ENCODE measurements at regions not wholly inside any gene's neighbourhood (a gene's known extent, or its start where the extent isn't known, plus 50 kb on each side); places are given as distances from the start of the nearest gene placed in this dataset.

GRCh38 chr12:41910578-41911320 is 233.9 kb downstream of the GXYLT1 start:
- H3K4me1 Mint-ChIP-seq (ENCODE audit: unreplicated experiment), result peaks cover 4% of the 10 kb centered on the region
- DNase-seq (ENCODE audit: low spot score), result no peak
- no peaks in the 10 kb centered on the region for H3K27me3 Mint-ChIP-seq (ENCODE audit: unreplicated experiment)
- no peaks in the 10 kb centered on the region for H3K36me3 Mint-ChIP-seq (ENCODE audit: low read depth, unreplicated experiment)
- no peak overlapping the region for H3K27ac Mint-ChIP-seq (ENCODE audit: unreplicated experiment)
- no peaks in the 10 kb centered on the region for H3K9me3 Mint-ChIP-seq (ENCODE audit: unreplicated experiment)
- TF ChIP-seq CTCF (IDR thresholded peaks at IDR 0.05; ENCODE audit: unreplicated experiment), result no peak
- H3K4me3 Mint-ChIP-seq (ENCODE audit: unreplicated experiment), result no peak overlapping the region

GRCh38 chr12:41908206-41908605 is 236.5 kb downstream of the GXYLT1 start:
- Mint-ChIP-seq H3K36me3 (ENCODE audit: low read depth, unreplicated experiment) (no peaks in the 10 kb centered on the region), H3K9me3 (ENCODE audit: unreplicated experiment) (no peaks in the 10 kb centered on the region), H3K27me3 (ENCODE audit: unreplicated experiment) (no peaks in the 10 kb centered on the region), H3K27ac (ENCODE audit: unreplicated experiment) (no peak overlapping the region), H3K4me1 (ENCODE audit: unreplicated experiment) (peaks cover 10% of the 10 kb centered on the region), H3K4me3 (ENCODE audit: unreplicated experiment) (no peak overlapping the region)
- TF ChIP-seq CTCF (IDR thresholded peaks at IDR 0.05; ENCODE audit: unreplicated experiment), result no peak
- no peak for DNase-seq (ENCODE audit: low spot score)

GRCh38 chr12:41907550-41907949 is 237.1 kb downstream of the GXYLT1 start:
- no peak for DNase-seq (ENCODE audit: low spot score)
- Mint-ChIP-seq H3K9me3 (ENCODE audit: unreplicated experiment) (no peaks in the 10 kb centered on the region), H3K27me3 (ENCODE audit: unreplicated experiment) (no peaks in the 10 kb centered on the region), H3K27ac (ENCODE audit: unreplicated experiment) (no peak overlapping the region), H3K36me3 (ENCODE audit: low read depth, unreplicated experiment) (no peaks in the 10 kb centered on the region), H3K4me1 (ENCODE audit: unreplicated experiment) (peaks cover 13% of the 10 kb centered on the region), H3K4me3 (ENCODE audit: unreplicated experiment) (no peak overlapping the region)
- no peak for TF ChIP-seq CTCF (IDR thresholded peaks at IDR 0.05; ENCODE audit: unreplicated experiment)

GRCh38 chr12:41907021-41907420 is 237.7 kb downstream of the GXYLT1 start:
- TF ChIP-seq CTCF (IDR thresholded peaks at IDR 0.05; ENCODE audit: unreplicated experiment), result no peak
- no peaks in the 10 kb centered on the region for H3K9me3 Mint-ChIP-seq (ENCODE audit: unreplicated experiment)
- no peak for DNase-seq (ENCODE audit: low spot score)
- H3K4me3 Mint-ChIP-seq (ENCODE audit: unreplicated experiment), result no peak overlapping the region
- peaks cover 14% of the 10 kb centered on the region for H3K4me1 Mint-ChIP-seq (ENCODE audit: unreplicated experiment)
- H3K27ac Mint-ChIP-seq (ENCODE audit: unreplicated experiment), result no peak overlapping the region
- H3K36me3 Mint-ChIP-seq (ENCODE audit: low read depth, unreplicated experiment), result no peaks in the 10 kb centered on the region
- no peaks in the 10 kb centered on the region for H3K27me3 Mint-ChIP-seq (ENCODE audit: unreplicated experiment)

- no peak for DNase-seq (ENCODE audit: low spot score)
- no peak for TF ChIP-seq CTCF (IDR thresholded peaks at IDR 0.05; ENCODE audit: unreplicated experiment)
Observed at GRCh38 chr12:41905759-41906297, 238.8 kb downstream of the GXYLT1 start.

More at GRCh38 chr12:41905759-41906297, 238.8 kb downstream of the GXYLT1 start:
- no peaks in the 10 kb centered on the region for H3K36me3 Mint-ChIP-seq (ENCODE audit: low read depth, unreplicated experiment)
- H3K27ac Mint-ChIP-seq (ENCODE audit: unreplicated experiment), result no peak overlapping the region
- no peaks in the 10 kb centered on the region for H3K9me3 Mint-ChIP-seq (ENCODE audit: unreplicated experiment)
- no peaks in the 10 kb centered on the region for H3K27me3 Mint-ChIP-seq (ENCODE audit: unreplicated experiment)
- H3K4me1 Mint-ChIP-seq (ENCODE audit: unreplicated experiment), result peaks cover 14% of the 10 kb centered on the region
- no peak overlapping the region for H3K4me3 Mint-ChIP-seq (ENCODE audit: unreplicated experiment)
